WTC11 (cell line): ENCODE measurements at regions not wholly inside any gene's neighbourhood (a gene's known extent, or its start where the extent isn't known, plus 50 kb on each side); places are given as distances from the start of the nearest gene placed in this dataset.

Source experiments
- ATAC-seq: fragments of 200-7000 bp; cut with Tn5 transposase; 2 replicates; pipeline ENCODE4 v1.10.0; 2021; ENCODE audit warnings: mild to moderate bottlenecking, moderate library complexity
- CTCF ChIA-PET: fragments of 300-600 bp; sonication (Branson Sonifier 250); formaldehyde crosslinking; loops from one replicate; lab custom pipeline; 2021; ENCODE audit warnings: antibody characterized with exemption; lab: Charles Lee
- POLR2A ChIA-PET: fragments of 350-600 bp; sonication (Branson Sonifier 250); formaldehyde crosslinking; loops from one replicate; lab custom pipeline; 2021; ENCODE audit warnings: antibody characterized with exemption; lab: Charles Lee
- DNase-seq: peaks from one replicate; pipeline ENCODE4 v3.0.0; 2021; ENCODE audit warnings: low spot score
- H3K27ac Mint-ChIP-seq: 2 replicates; pipeline ENCODE4 v1.8.0; 2021; ENCODE audit warnings: mixed read lengths
- H3K27me3 Mint-ChIP-seq: 2 replicates; pipeline ENCODE4 v1.8.0; 2021; ENCODE audit warnings: low read depth, mild to moderate bottlenecking, moderate library complexity, mixed read lengths
- H3K36me3 Mint-ChIP-seq: 2 replicates; pipeline ENCODE4 v1.8.0; 2021; ENCODE audit warnings: mixed read lengths
- H3K4me1 Mint-ChIP-seq: 2 replicates; pipeline ENCODE4 v1.8.0; 2022; ENCODE audit warnings: mixed read lengths
- H3K4me3 Mint-ChIP-seq: 2 replicates; pipeline ENCODE4 v1.8.0; 2021; ENCODE audit warnings: mild to moderate bottlenecking, moderate library complexity, mixed read lengths
- H3K9me3 Mint-ChIP-seq: 2 replicates; pipeline ENCODE4 v1.8.0; 2021; ENCODE audit warnings: mixed read lengths
- ELF4 ChIP-seq: sonication (generic); formaldehyde crosslinking; IDR thresholded peaks from 2 replicates; pipeline ENCODE4 v1.8.1; 2022; ENCODE audit warnings: low read depth, mild to moderate bottlenecking, moderate library complexity, missing genetic modification reagents
- FOXP1 ChIP-seq: sonication (generic); formaldehyde crosslinking; IDR thresholded peaks from 2 replicates; pipeline ENCODE4 v1.8.0; 2022; ENCODE audit warnings: missing genetic modification reagents, mild to moderate bottlenecking, moderate library complexity, borderline replicate concordance
- GRHL2 ChIP-seq: fragments of 250-450 bp; sonication (Bioruptor Pico); IDR thresholded peaks from 2 replicates; pipeline ENCODE4 v1.8.0; 2022; ENCODE audit warnings: mild to moderate bottlenecking, moderate library complexity; ENCODE audit not compliant: insufficient replicate concordance, severe bottlenecking
- IRF2 ChIP-seq: sonication (generic); formaldehyde crosslinking; IDR thresholded peaks from 2 replicates; pipeline ENCODE4 v1.8.0; 2022; ENCODE audit warnings: low read depth, missing genetic modification reagents, borderline replicate concordance
- JAZF1 ChIP-seq: fragments of 250-450 bp; sonication (Bioruptor Pico); IDR thresholded peaks from 2 replicates; pipeline ENCODE4 v1.9.0; 2021; ENCODE audit warnings: moderate library complexity, mild to moderate bottlenecking, inconsistent platforms
- NR1H2 ChIP-seq: sonication (generic); formaldehyde crosslinking; IDR thresholded peaks from 2 replicates; pipeline ENCODE4 v1.9.0; 2021; ENCODE audit warnings: mild to moderate bottlenecking, moderate library complexity, missing genetic modification reagents
- SMAD4 ChIP-seq: sonication (generic); formaldehyde crosslinking; IDR thresholded peaks from 2 replicates; pipeline ENCODE4 v1.8.0; 2022; ENCODE audit warnings: mild to moderate bottlenecking, missing genetic modification reagents
- SP1 ChIP-seq: sonication (generic); formaldehyde crosslinking; conservative IDR thresholded peaks from 2 replicates; pipeline ENCODE4 v1.8.1; 2022; ENCODE audit warnings: missing genetic modification reagents
- STAT6 ChIP-seq: sonication (generic); formaldehyde crosslinking; conservative IDR thresholded peaks from 2 replicates; pipeline ENCODE4 v1.8.1; 2023; ENCODE audit warnings: mild to moderate bottlenecking, low read depth, missing genetic modification reagents, moderate library complexity
- ZNF263 ChIP-seq: sonication (generic); formaldehyde crosslinking; IDR thresholded peaks from 2 replicates; pipeline ENCODE4 v1.8.1; 2022; ENCODE audit warnings: low read depth, mild to moderate bottlenecking, moderate library complexity, missing genetic modification reagents
- ZNF396 ChIP-seq: fragments of 250-450 bp; sonication (Bioruptor Pico); IDR thresholded peaks from 2 replicates; pipeline ENCODE4 v1.8.0; 2021; ENCODE audit warnings: mild to moderate bottlenecking, moderate library complexity, borderline replicate concordance
- ZNF532 ChIP-seq: fragments of 250-450 bp; sonication (Bioruptor Pico); IDR thresholded peaks from 2 replicates; pipeline ENCODE4 v1.9.0; 2021; ENCODE audit warnings: mild to moderate bottlenecking, borderline replicate concordance
- TF ChIP-seq, protein P1 (sequence below): sonication (generic); formaldehyde crosslinking; IDR thresholded peaks from 2 replicates; pipeline ENCODE4 v1.8.1; 2023; ENCODE audit warnings: mild to moderate bottlenecking, missing genetic modification reagents, borderline replicate concordance
- TF ChIP-seq, protein P2 (sequence below): fragments of 250-450 bp; sonication (Bioruptor Pico); IDR thresholded peaks from 2 replicates; pipeline ENCODE4 v1.9.0; 2021; ENCODE audit warnings: mild to moderate bottlenecking
- TF ChIP-seq, protein P3 (sequence below): fragments of 250-450 bp; sonication (Bioruptor Pico); IDR thresholded peaks from 2 replicates; pipeline ENCODE4 v1.9.0; 2021; ENCODE audit warnings: moderate library complexity, mild to moderate bottlenecking, inconsistent platforms, borderline replicate concordance
- TF ChIP-seq, protein P4 (sequence below): sonication (generic); formaldehyde crosslinking; IDR thresholded peaks from 2 replicates; pipeline ENCODE4 v1.8.0; 2023; ENCODE audit warnings: missing genetic modification reagents

GRCh38 chr18:26736301-26736700 lies 129.2 kb downstream of the AQP4 start:
- no peak for ATAC-seq
- ChIA-PET POLR2A (no interaction called here), CTCF (interaction anchor here (0.7 kb wide), 1 partner anchor 115 kb away, joined by 3 read pairs; no protein-coding TSS in a partner anchor)
- peaks cover 15% of the 10 kb centered on the region for H3K36me3 Mint-ChIP-seq
- no peak for DNase-seq
- H3K9me3 Mint-ChIP-seq: peaks cover 39% of the 10 kb centered on the region
- no peak overlapping the region for H3K27ac Mint-ChIP-seq
- peaks cover 11% of the 10 kb centered on the region for H3K4me1 Mint-ChIP-seq
- H3K4me3 Mint-ChIP-seq: no peak overlapping the region
- peaks cover 5% of the 10 kb centered on the region for H3K27me3 Mint-ChIP-seq
- TF ChIP-seq, protein P1, sequence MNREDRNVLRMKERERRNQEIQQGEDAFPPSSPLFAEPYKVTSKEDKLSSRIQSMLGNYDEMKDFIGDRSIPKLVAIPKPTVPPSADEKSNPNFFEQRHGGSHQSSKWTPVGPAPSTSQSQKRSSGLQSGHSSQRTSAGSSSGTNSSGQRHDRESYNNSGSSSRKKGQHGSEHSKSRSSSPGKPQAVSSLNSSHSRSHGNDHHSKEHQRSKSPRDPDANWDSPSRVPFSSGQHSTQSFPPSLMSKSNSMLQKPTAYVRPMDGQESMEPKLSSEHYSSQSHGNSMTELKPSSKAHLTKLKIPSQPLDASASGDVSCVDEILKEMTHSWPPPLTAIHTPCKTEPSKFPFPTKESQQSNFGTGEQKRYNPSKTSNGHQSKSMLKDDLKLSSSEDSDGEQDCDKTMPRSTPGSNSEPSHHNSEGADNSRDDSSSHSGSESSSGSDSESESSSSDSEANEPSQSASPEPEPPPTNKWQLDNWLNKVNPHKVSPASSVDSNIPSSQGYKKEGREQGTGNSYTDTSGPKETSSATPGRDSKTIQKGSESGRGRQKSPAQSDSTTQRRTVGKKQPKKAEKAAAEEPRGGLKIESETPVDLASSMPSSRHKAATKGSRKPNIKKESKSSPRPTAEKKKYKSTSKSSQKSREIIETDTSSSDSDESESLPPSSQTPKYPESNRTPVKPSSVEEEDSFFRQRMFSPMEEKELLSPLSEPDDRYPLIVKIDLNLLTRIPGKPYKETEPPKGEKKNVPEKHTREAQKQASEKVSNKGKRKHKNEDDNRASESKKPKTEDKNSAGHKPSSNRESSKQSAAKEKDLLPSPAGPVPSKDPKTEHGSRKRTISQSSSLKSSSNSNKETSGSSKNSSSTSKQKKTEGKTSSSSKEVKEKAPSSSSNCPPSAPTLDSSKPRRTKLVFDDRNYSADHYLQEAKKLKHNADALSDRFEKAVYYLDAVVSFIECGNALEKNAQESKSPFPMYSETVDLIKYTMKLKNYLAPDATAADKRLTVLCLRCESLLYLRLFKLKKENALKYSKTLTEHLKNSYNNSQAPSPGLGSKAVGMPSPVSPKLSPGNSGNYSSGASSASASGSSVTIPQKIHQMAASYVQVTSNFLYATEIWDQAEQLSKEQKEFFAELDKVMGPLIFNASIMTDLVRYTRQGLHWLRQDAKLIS (CRISPR knock-in tag): no peak
- TF ChIP-seq STAT6 (CRISPR knock-in tag) (no peak), NR1H2 (CRISPR knock-in tag) (no peak), ZNF263 (CRISPR knock-in tag) (no peak), ELF4 (no peak)
- TF ChIP-seq, protein P2, sequence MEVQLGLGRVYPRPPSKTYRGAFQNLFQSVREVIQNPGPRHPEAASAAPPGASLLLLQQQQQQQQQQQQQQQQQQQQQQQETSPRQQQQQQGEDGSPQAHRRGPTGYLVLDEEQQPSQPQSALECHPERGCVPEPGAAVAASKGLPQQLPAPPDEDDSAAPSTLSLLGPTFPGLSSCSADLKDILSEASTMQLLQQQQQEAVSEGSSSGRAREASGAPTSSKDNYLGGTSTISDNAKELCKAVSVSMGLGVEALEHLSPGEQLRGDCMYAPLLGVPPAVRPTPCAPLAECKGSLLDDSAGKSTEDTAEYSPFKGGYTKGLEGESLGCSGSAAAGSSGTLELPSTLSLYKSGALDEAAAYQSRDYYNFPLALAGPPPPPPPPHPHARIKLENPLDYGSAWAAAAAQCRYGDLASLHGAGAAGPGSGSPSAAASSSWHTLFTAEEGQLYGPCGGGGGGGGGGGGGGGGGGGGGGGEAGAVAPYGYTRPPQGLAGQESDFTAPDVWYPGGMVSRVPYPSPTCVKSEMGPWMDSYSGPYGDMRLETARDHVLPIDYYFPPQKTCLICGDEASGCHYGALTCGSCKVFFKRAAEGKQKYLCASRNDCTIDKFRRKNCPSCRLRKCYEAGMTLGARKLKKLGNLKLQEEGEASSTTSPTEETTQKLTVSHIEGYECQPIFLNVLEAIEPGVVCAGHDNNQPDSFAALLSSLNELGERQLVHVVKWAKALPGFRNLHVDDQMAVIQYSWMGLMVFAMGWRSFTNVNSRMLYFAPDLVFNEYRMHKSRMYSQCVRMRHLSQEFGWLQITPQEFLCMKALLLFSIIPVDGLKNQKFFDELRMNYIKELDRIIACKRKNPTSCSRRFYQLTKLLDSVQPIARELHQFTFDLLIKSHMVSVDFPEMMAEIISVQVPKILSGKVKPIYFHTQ (CRISPR knock-in tag): no peak

GRCh38 chr18:26734760-26735159 lies 130.7 kb downstream of the AQP4 start:
- DNase-seq (no peak), ATAC-seq (no peak)
- ChIA-PET CTCF (no interaction called here), POLR2A (no interaction called here)
- Mint-ChIP-seq H3K27ac (no peak overlapping the region), H3K36me3 (peaks cover 10% of the 10 kb centered on the region), H3K4me1 (peaks cover 11% of the 10 kb centered on the region), H3K4me3 (no peak overlapping the region), H3K27me3 (peaks cover 5% of the 10 kb centered on the region), H3K9me3 (peaks cover 32% of the 10 kb centered on the region)
- no peak for TF ChIP-seq JAZF1 (CRISPR knock-in tag)
- TF ChIP-seq IRF2 (CRISPR knock-in tag): no peak
- TF ChIP-seq SP1 (CRISPR knock-in tag): no peak
- no peak for TF ChIP-seq ZNF532 (CRISPR knock-in tag)
- TF ChIP-seq, protein P3, sequence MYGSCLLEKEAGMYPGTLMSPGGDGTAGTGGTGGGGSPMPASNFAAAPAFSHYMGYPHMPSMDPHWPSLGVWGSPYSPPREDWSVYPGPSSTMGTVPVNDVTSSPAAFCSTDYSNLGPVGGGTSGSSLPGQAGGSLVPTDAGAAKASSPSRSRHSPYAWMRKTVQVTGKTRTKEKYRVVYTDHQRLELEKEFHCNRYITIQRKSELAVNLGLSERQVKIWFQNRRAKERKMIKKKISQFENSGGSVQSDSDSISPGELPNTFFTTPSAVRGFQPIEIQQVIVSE (CRISPR knock-in tag): no peak
- TF ChIP-seq ZNF396 (CRISPR knock-in tag): no peak
- TF ChIP-seq ELF4: no peak
- TF ChIP-seq FOXP1 (CRISPR knock-in tag): no peak
- TF ChIP-seq STAT6 (CRISPR knock-in tag): no peak
- TF ChIP-seq, protein P4, sequence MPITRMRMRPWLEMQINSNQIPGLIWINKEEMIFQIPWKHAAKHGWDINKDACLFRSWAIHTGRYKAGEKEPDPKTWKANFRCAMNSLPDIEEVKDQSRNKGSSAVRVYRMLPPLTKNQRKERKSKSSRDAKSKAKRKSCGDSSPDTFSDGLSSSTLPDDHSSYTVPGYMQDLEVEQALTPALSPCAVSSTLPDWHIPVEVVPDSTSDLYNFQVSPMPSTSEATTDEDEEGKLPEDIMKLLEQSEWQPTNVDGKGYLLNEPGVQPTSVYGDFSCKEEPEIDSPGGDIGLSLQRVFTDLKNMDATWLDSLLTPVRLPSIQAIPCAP: no peak
- no peak for TF ChIP-seq SMAD4
- no peak for TF ChIP-seq GRHL2 (CRISPR knock-in tag)
